HG02623 (cell line): ENCODE measurements at regions not wholly inside any gene's neighbourhood (a gene's known extent, or its start where the extent isn't known, plus 50 kb on each side); places are given as distances from the start of the nearest gene placed in this dataset.

Experiments used
- ATAC-seq: cut with Tn5 transposase; IDR thresholded peaks from one replicate; pipeline ENCODE4 v1.9.1; 2021; ENCODE audit warnings: moderate library complexity; ENCODE audit not compliant: unreplicated experiment

DNA sequence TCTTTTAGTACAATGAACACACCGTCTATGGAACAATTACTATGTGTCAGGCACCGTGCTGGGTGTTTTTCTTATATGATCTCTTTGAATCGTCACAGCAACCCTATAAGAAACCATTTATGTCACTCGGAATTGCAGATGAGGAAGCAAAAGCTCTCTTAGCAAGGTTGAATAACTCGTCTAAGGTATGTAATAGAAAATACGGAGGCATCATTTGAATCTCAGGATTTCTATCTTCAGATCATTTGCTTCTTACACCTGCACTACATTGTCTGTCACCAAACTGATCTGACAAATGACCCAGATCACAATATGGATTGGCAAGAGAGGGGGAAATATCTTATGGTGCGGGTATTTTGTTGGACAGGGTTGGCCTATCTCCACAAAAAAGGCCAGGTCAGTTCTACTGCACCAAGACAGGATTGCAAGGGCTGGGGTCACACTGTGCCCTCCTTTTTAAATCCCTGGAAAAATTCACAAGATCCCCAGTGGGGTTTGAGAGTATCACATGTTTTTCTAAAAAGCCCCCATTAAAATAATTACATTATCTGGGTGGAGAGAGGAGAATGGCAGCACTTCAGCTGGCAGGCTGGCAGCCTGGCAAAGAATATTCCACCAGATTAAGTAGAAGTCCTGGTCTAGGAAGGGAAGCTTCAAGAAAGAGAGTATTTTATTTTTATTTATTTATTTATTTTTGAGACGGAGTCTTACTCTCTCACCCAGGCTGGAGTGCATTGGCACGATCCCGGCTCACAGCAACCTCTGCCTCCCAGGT is 110.7 kb upstream of the CLMP start:
- ATAC-seq: no peak

DNA sequence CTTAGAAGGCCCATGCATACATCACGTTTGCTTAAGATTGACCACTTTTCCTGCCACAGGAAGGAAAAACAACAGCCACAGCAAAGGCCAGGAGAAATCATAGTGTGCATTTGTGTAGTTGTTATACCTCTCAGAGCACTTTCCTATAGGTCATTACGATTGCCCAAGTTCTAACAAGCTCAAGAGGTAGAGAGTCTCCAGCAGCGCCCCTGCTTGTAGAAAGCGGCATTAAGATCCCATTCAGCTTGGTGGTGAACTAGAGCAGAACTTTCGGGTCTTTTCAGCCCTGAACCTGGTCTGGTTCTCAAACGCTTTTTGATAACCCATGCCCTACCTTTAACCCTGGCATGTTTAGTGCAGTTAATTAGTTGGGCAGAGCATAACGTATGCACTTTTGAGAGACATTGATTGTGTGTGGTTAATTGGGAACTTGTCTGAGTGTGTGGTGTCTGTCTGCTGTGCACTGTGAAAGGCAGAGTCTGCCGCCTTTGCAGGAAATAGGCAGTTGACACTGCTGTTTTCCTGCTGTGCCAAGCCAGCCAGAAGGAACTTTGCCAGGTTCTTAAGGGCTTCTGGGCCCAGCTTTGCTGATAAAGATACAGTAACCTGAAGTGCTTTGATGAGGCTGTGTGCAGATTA is 109.9 kb upstream of the CLMP start:
- no peak for ATAC-seq

DNA sequence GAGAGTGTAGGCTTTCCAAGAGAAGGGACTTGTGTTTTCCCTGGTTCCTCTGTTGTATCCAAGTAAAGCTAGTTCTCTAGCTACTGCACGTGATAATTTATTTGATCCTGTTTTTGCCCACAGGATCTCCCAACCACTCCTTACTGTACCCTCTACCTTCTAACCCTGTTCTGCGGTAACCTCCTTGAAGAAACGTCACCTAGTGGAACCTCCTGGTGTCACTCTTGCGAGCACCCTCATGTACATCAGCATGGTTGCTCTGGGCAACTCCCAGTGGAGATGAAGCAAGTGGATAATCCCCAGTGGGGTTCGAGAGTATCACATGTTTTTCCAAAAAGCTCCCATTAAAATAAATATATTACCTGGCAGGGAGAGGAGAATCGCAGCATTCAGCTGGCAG is 108.9 kb upstream of the CLMP start:
- ATAC-seq: no peak

DNA sequence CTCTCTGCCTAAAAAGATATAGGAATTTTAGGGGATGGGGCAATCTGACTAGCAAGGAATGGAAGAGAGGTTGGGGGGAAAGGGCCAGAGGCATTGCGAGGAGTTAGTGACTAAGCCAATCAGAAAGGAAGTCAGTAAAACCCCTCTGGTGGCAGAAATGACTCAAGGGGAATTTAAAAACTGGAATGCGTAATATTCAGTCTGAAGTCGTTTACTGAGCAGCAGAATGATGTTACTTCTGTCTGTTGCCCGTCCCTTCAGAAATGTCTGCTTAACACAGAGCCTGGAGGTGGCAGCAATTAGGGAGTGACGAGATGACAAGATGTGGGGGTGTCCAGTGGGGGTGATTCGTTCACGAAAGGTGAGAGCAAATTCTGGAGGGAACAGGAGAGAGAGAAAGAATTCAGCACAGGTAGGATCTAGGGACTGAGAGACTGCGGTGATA is 107.7 kb upstream of the CLMP start:
- no peak for ATAC-seq

DNA sequence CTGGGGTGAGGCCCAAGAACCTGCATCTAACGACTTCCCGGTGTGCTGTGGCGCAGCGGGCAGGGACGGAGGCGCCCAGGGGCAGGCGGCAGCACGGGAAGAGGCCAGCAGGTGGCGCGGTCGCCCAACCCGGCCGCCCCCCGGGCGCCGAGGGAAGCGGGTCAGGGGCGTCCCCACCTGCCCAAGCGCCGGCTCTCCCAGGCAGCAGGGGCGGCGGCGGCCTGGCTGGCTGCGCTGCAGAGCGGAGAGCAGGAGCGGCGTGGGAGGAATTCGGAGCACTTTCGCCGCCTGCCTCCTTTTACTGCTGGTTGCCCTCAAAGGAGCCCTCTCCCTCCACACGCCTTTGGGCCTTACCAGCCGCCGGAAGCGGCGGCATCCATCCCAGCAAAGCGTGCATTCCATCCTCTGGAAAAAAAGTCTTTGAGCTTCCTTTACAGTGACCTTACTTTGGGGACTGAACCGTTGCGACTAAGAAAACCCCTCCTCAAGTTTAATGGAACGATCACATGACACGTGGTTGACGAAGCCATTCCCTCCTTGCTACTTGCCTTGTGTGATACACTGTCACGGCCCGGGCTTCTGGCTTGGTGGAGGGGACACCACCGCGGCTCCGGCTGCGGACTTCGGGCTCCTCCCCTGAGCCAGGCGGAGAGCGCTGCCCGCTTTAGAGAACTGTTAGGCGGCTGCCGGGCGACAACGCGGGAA is 106.8 kb upstream of the CLMP start:
- ATAC-seq: peak; percentile 62

DNA sequence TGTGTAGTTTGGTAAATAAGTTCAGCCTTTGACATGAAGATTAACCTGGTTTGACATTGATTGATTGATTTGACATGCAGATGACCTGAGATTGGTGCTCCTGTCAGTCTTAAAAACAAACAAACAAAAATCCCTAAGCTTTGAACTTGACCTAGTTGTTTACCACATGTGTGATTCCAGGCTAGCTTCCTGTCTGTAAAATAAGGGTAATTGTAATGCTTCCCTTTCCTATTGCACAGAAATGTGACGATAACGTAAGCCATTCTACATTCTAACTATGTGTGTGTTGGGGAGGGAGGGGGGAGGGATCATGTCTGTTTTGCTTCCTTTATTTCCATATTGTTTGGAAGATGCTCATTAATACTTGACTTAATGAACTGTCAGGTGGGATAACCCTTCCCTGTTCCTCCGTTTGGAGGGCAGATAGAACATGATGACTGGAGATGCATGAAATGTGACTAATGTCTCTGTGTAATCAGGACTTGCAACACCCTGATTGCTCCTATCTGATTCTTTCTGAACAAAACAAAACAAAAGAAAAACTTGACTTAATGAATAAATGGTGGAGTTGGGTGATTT is 106.1 kb upstream of the CLMP start:
- no peak for ATAC-seq

DNA sequence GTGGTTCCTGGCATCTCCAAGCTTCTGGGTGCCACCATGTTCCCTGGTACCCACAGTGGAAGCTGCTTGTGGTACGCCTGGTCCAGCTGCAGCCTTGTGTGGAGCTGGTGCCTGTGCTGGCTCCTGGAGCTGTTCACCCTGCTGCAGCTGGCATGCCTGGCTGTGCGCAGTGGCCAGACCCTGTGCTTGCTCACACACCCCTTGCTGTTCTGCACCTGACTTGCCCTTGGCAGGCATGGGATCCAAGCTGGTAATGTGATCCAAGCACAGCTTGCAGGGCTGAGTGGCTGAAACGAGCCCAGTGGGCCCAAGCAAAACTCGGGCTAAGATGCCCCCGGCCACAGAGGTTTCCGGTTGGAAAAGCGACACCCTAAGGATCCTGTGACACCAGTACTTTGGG is 104.7 kb upstream of the CLMP start:
- ATAC-seq: no peak

DNA sequence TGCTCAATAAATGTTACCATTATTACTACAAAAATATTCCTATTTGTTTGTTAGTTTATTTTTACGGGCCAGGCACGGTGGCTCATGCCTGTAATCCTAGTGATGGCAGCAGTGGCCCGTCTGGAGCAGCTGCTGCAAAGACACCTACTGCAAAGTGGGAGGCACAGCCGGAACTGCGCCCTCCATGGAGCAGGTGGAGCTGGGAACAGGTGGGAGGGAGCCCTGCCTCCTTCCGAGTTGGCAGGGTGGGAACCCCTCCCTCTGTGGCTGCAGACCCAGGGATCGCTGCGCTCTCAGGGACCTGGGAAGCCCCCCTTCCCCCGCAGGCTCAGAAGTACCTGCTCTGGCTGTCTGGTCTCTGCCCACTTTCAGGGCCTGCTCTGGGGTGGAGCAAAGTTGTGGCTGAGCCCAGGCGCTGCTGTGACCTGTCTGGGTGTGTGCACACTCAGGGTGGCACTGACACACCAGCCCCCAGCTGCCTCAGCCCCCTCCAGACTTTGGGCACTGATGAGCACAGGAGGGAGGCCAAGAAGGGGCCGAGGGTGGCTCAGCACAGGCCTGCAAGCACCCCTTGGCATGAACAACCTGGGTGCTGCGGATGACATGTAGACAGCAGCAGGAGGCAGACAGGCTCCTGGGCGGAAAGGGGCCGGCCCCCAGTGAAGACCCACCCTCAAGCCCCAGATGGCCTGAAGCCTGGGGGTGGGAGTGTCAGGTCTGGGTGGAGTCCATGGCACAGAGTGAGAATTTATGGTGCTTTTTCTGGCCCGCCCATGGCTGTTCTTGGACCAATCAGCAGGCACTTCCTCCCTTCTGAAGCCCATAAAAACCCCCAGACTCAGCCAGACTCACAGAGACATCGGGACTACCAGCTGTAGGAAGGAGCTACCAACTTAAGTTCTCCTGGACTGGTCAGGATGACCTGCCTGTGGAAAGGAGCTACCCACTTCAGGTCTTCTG is 103.7 kb upstream of the CLMP start:
- ATAC-seq: no peak

DNA sequence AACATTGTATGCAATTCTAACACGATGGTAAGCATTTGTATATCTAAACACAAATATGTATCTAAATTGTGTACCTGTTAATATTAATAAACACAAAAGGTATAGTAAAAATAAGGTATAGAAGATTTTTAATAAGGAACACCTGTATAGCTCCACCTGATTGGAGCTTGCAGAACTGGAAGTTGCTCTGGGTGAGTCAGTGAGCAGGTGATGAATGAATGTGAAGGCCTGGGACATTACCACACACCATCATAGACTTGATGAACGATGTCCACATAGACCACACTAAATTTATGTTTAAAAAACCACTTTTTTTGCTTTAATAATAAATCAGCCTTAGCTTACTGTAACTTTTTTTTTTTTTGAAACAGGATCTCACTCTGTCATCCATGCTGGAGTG is 97.6 kb upstream of the CLMP start:
- ATAC-seq: no peak

DNA sequence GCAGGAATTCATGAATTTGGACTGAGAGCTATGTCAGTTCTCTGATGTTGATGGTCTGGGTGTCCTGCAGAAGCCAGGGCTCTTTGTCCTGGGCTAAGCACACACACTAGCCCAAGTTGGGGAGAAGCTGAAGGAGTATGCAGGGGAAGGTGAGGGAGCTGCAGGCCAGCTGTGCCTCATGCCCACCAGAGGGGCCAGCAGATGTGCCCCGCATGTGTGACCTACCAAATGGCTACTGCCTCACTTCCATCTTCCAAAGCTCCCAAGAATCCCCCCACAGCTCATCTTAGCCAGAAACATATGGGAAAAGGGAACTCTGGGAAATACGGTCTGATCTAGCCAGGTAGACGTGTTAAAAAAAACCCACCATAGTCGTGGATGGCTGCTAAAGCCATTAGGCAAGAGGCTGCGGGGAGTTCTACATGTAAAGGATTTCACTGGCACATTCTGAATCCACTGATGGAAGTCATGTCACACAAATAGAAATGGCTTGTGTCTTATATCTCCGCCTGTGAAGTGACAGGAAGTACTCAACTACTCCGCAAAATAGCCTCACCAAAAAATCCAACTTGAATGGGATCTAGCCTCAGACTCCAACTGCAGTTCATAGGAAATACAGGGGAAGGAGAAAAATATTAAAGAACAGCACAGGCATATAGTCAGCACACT is 96.3 kb upstream of the CLMP start:
- no peak for ATAC-seq

DNA sequence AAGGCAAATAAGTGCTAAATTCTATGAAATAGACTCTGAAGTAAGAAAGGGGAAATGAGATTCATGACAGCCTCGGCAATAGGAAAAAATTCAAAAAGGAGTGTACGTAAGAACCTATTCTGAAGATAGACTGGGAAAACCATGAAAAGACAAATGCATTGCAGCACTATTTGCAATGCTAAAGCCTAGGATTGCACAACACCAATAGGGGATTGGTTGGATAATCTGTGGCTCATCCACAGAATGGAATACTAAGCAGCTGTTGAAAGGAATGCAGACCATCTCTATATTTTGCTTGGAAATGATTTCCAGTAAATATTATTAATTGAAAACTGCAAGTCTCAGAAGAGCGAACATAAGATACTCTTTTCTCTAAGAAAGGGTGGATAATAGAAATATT is 91.7 kb upstream of the CLMP start:
- no peak for ATAC-seq

DNA sequence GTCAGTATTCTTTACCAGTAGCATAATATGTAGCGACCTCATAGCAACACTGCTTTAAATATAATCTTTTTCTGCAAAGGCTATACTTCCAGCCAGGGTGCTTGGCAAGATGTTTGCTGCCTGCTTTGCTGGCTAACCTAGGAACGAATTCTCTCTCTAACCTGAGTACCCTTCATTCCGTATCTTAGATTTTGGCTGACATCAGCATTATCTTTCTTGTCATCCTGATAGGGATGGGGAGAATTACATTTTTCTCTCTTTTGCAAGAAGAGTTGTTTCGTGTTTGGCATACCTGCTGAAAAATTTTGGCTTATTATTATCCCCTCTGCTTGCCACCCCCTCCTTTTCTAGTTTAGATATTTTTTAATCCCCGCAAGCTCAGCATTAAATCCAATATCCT is 91.2 kb upstream of the CLMP start:
- no peak for ATAC-seq

DNA sequence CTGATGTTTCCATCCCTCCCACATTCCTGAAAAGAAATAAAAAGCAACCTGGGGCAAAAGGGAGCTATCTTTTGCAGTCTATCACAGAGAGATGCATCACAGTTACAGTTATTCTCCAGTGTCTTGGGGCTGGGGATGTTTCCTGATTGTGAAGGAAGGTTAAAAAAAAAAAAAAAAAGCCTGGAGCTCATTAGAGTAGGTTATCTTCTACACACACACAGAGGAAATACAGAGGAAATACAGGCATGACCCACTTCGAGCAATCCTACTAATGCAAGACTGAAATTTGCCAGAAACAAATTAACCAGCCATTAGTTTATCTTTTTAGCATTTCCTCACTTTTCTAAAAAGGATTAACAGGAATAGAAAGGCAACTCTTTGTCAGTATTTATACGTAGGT is 89.4 kb upstream of the CLMP start:
- no peak for ATAC-seq

DNA sequence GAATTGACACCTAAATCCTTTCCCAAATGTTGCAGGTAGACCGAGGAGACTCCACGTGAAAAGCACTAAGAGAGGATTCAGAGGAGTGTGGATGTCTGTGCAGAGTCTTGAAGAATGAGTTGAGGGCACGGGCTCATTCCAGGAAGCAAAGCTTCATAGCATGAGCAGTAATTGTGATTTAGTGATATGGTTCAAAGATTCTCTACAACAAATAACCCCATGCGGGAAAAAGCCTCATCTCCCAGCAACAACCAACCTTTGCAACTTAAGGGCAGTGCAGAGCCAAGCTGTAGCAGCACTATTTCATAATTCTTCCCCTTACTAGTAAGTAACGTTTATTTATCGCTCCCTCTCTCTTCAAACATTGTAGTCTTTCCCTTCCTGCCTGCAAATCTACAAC is 87.5 kb upstream of the CLMP start:
- ATAC-seq: no peak

DNA sequence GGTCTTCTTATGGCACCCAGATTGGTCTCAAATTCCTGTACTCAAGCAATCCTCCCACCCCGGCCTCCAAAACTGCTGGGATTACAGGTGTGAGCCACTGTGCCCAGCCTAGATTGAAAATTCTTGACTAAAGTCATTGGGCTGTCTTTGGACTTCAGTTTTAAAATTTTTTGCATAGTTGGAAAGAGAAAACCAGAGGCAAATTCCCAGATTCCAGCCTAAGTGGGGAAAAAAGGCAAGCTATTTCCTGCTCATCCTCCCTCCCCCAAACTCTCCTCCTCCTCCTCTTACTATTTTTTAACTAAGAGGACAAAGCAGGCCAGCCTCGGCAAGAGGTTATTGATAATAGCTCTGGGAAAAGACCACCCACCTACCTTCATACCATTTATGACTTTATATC is 78.6 kb upstream of the CLMP start:
- ATAC-seq: no peak

DNA sequence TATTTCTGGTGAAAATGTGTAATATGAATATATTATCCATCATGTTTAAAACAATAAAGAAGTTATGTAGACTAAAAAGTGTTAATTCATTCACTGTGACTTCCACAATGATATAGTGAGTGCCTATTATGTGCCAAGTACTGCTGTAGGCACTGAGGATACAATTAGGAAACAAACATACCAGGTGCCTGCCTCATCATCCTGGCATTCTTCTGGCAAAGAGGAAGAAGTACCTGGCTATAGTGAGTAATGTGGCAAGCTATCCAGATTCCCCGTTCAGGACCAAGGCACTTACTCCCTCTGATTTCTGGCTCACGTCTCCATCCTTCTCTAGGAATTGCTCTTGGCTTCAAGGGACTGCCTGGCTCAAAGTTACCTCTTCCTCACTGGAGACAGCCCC is 77.5 kb upstream of the CLMP start:
- no peak for ATAC-seq

DNA sequence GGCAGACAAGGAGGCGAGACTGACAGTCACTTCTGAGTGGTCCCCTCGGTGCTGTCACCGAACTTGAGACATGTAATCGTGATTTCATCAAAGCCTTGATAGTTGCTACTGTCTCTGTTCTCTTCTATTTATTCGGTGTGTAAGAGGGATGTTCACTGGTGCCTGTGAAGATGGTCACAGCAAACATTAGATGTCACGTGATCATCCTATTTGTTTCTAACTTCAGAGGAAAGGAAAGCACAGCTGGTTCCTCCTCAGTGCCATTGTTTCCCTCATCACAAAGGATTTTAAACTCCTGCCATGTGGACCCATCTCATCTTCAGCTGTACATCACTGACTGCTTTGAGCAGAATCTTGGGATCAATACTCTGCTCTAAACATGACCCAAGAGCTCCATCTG is 73.1 kb upstream of the CLMP start:
- ATAC-seq: no peak

DNA sequence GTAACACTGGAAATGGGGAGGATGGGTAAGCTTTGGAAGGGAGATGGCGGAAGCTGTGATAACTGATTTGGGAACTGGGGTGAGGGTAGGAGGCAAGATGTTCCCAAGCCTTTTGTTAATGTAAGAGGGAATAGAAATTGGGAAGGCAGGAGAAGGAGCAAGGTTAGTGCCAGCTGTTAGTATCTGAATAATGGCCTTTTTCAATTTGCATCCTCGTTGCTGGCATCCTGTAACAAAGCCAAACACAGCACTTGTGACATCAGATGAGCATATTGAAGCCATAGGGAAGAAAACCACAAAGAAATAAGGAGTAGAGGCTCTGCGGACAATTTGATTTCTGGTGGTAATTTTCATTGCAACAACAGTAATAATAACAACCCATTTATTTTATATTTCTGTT is 70.9 kb upstream of the CLMP start:
- no peak for ATAC-seq

DNA sequence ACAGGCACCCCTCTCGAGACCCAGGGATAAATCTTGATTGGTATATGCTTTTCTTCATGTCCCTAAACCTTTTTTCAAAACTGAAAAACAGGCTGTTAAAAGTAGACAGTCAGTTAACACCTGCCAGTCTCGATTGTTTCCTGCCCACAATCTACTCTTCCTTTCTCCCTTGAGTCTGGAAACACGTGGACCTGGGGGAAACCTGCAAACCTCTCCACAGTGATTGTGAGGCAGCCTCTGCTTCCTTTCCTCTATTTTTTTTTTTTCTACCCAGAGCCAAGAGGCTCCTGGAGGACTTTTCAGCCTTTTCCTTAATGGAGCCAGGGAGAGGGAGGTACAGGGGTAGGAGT is 69.4 kb upstream of the CLMP start:
- ATAC-seq: no peak
